ENCODE measurements at regions not wholly inside any gene's neighbourhood (a gene's known extent, or its start where the extent isn't known, plus 50 kb on each side); places are given as distances from the start of the nearest gene placed in this dataset.

DNA sequence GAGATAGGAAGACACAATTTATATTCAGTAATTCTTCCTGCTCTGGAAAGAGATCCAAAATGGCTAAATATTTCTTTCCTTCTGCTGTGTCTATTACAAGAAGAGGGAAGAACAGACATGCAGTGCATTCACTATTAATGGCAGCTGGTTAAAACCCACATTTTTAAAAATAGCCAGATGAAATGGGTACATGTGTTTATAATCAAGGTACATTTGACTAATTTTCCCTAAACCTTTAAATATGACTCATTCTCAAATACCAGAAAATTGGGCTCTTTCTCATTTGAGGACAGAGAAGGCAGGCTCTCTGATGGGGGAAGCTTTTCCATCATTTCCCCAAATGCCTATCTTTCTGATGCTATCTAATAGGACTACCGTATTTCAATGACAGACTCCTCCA lies 215.7 kb upstream of the HABP2 start:
- DNase-seq (ENCODE audit: low read depth) = peak; percentile 4
- TF ChIP-seq, protein P1, sequence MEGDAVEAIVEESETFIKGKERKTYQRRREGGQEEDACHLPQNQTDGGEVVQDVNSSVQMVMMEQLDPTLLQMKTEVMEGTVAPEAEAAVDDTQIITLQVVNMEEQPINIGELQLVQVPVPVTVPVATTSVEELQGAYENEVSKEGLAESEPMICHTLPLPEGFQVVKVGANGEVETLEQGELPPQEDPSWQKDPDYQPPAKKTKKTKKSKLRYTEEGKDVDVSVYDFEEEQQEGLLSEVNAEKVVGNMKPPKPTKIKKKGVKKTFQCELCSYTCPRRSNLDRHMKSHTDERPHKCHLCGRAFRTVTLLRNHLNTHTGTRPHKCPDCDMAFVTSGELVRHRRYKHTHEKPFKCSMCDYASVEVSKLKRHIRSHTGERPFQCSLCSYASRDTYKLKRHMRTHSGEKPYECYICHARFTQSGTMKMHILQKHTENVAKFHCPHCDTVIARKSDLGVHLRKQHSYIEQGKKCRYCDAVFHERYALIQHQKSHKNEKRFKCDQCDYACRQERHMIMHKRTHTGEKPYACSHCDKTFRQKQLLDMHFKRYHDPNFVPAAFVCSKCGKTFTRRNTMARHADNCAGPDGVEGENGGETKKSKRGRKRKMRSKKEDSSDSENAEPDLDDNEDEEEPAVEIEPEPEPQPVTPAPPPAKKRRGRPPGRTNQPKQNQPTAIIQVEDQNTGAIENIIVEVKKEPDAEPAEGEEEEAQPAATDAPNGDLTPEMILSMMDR (IDR thresholded peaks at IDR 0.05; ENCODE audit: insufficient read depth, low read depth, low read length) = no peak
- H3K4me3 ChIP-seq (ENCODE audit: low read depth, low read length) = no peak overlapping the region

DNA sequence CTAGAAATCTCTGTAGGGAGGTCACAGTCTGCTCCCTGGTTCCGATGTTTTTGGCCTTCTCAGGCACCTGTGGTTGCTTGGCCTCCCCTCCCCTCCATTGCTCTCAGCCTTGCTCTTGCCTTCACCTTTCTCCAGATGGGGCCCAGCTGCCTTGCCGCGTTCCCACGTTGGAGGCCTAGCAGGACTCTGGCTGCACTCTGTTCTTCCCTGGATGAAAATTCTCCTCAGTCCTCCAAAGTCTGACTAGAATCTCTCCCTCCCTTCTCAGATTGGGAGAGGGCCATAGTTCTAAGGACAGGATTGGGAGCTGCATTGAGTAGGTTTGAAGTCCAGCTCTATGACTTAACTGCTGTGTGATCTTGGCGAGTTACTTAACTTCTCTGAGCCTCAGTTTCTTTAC lies 213.7 kb upstream of the HABP2 start:
- TF ChIP-seq, protein P1 (IDR thresholded peaks at IDR 0.05; ENCODE audit: insufficient read depth, low read depth, low read length) = no peak
- H3K4me3 ChIP-seq (ENCODE audit: low read depth, low read length) = no peak overlapping the region
- no peak for DNase-seq (ENCODE audit: low read depth)

DNA sequence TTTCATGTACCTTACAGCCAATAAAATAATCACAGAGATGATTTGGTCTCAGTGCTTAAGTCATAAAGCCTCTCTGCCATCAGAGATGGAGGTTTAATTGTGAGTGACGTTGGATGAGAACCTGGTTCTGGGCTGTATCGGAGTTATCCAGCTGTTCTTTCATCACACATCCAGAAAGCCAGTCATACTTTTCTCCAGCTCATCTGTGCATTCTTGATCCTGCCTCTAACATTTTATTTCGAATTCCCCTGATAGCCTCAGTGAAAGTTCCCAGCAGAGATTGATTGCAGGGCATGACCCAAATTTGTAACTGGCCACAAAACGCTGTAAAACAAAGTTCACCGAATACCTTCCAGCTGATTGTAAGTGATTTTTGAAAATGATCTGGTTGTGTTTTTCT lies 212.6 kb upstream of the HABP2 start:
- DNase-seq (ENCODE audit: low read depth) = peak; percentile 41
- TF ChIP-seq, protein P1 (IDR thresholded peaks at IDR 0.05; ENCODE audit: insufficient read depth, low read depth, low read length) = no peak
- no peak overlapping the region for H3K4me3 ChIP-seq (ENCODE audit: low read depth, low read length)

DNA sequence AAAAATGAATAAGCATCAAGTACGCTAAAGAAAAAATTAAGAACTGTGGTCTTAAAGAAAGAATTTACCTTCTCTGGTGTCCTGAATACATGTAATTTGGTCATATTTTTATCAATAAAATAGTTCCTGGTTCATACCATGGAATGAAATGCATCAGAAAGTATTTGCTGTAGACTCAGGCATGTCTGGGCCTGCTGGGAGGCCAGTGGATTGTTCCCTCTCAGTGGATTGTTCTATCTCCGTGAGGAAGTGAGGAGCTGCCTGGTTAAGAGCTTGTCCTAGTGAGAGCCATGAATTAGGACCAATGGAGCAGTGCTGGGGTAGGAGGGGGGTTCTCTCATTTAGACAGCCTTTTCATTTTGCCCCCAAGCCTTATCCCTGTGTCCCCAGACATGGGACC lies 211.7 kb upstream of the HABP2 start:
- TF ChIP-seq, protein P1 (IDR thresholded peaks at IDR 0.05; ENCODE audit: insufficient read depth, low read depth, low read length) = no peak
- DNase-seq (ENCODE audit: low read depth) = no peak
- no peak overlapping the region for H3K4me3 ChIP-seq (ENCODE audit: low read depth, low read length)

DNA sequence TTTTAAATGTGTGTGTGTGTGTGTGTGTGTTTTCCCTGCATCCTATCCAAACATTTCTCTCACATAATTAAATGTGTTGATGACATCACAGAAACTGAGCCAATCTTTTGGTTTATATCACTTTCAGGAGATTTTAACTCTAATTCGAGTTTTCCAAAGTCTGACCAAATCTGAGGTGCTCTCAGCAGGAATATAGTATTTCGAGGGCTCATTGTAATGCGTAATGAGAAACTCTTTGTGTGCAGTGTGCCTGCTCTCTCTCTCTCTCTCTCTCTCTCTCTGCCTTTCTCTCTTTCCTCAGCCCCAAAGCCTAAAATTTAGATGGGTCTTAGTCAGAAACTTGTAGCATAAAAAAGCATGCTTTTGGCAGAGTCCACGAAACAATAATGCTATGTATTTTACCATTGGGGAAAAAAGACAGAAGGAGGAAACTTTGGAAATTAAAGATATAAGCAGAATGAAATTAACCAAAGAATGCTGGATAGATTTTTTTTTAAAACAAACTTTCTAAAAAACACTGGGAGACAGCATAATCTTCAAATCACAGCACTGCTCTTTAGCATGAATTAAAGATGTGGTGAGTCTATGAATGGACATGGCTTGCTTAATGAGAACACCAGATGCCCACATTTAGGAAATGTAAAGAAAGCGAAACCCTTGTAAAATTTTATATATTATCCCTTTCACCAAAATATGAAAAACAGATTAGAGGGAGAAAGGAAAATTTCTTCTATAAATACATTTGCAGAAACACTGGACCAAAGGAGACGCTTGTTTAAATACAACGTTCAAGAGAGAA lies 206.8 kb upstream of the HABP2 start:
- TF ChIP-seq, protein P1 (IDR thresholded peaks at IDR 0.05; ENCODE audit: insufficient read depth, low read depth, low read length) = no peak
- no peak overlapping the region for H3K4me3 ChIP-seq (ENCODE audit: low read depth, low read length)
- no peak for DNase-seq (ENCODE audit: low read depth)

DNA sequence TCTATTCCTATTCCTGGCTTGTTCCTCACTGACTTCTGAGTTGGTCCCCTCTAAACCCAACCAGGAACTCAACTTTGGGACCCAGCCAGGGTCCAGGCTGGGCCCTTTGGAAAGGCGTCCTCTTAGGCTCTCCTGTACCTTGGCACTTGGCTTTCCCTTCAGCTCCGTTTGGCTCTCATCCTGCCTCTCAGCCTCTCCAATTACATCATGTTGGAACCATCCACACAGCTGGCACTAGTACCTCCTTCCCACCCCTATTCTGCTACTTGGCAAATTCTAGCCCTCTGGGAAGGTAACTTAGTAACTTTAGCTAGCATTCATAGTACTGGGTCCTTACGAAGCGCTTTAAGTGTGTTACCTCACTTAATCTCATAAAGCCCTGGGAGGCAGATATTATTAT lies 205.3 kb upstream of the HABP2 start:
- TF ChIP-seq, protein P1 (IDR thresholded peaks at IDR 0.05; ENCODE audit: insufficient read depth, low read depth, low read length) = no peak
- no peak overlapping the region for H3K4me3 ChIP-seq (ENCODE audit: low read depth, low read length)
- DNase-seq (ENCODE audit: low read depth) = no peak

DNA sequence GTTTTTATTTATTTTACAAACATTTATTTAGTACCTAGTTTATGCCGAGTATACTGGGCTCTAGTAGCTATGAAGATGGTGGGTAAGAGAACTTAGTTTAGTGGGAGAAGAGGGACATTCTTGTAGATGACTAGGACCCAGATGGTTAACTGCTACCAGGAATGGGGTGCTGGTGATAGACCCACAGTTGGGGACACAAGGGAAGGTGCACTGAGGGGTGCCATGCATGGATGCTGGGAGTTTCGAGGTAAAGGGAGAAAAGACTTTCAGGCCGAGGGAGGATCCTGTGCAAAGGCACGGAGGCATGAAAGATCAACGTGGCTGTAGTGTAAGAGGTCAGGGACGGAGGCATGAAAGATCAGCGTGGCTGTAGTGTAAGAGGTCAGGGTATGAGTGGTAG lies 204.2 kb upstream of the HABP2 start:
- TF ChIP-seq, protein P1 (IDR thresholded peaks at IDR 0.05; ENCODE audit: insufficient read depth, low read depth, low read length) = no peak
- no peak overlapping the region for H3K4me3 ChIP-seq (ENCODE audit: low read depth, low read length)
- no peak for DNase-seq (ENCODE audit: low read depth)

Measured in fibroblast of villous mesenchyme (primary cell).